Thyroid gland (tissue), 4 donors: ENCODE measurements at regions not wholly inside any gene's neighbourhood (a gene's known extent, or its start where the extent isn't known, plus 50 kb on each side); places are given as distances from the start of the nearest gene placed in this dataset.
"Not testable (repeated sequence)": the region's sequence is repeated elsewhere in the genome, so short reads cannot be mapped to it uniquely, and the experiment has no call there.

Experiments used
- DNase-seq, 2 donors: peaks; one replicate each; pipeline ENCODE4 v3.0.0-alpha.2; 2019
- H3K27ac ChIP-seq, 3 donors: fragments of 200-600 bp; sonication (generic); 1 replicate in 2 of 3; 2 replicates in 1 of 3; pipeline ENCODE4 v1.5.1; 2016 to 2019; ENCODE audit warnings: mild to moderate bottlenecking in 1 of 3, moderate library complexity in 1 of 3
- H3K27me3 ChIP-seq: fragments of 200-600 bp; sonication (generic); one replicate; pipeline ENCODE4 v1.5.1; 2019
- H3K36me3 ChIP-seq, 2 donors: fragments of 200-600 bp; sonication (generic); one replicate each; pipeline ENCODE4 v1.5.1; 2016 to 2019
- H3K4me1 ChIP-seq, 2 donors: fragments of 200-600 bp; sonication (generic); one replicate each; pipeline ENCODE4 v1.5.1; 2017 to 2019
- H3K4me3 ChIP-seq, 3 donors: fragments of 200-600 bp; sonication (generic); replicated peaks in 1 of 3; 1 replicate in 2 of 3; 2 replicates in 1 of 3; pipeline ENCODE4 v1.5.1; 2016; ENCODE audit warnings: mild to moderate bottlenecking in 1 of 3
- H3K9me3 ChIP-seq: fragments of 200-600 bp; sonication (generic); one replicate; pipeline ENCODE4 v1.5.1; 2017
- CTCF ChIP-seq, 6 experiments: fragments of 200-600 bp in 3 of 6; fragments of 450-650 bp in 3 of 6; sonication (generic) in 3 of 6; IDR thresholded peaks; one replicate each; pipeline ENCODE4 v1.5.1; 2016 to 2019; ENCODE audit warnings: antibody characterized with exemption in 6 of 6, mild to moderate bottlenecking in 2 of 6, inconsistent platforms in 1 of 6, moderate library complexity in 1 of 6
- POLR2A ChIP-seq, 2 donors: fragments of 450-650 bp; IDR thresholded peaks; one replicate each; pipeline ENCODE4 v1.6.1; 2017; ENCODE audit warnings: antibody characterized with exemption in 2 of 2, mild to moderate bottlenecking in 2 of 2, moderate library complexity in 1 of 2
- WGBS, 2 donors: methylation state at CpG; one replicate each; pipeline ENCODE4 v1.1.5; 2017; 5-methylcytosine and 5-hydroxymethylcytosine counted together
- intact Hi-C: fragments of 100-400 bp; cut with DNase I; formaldehyde crosslinking; loops from one replicate; pipeline ENCODE4 v1.15.1; 2023

DNA sequence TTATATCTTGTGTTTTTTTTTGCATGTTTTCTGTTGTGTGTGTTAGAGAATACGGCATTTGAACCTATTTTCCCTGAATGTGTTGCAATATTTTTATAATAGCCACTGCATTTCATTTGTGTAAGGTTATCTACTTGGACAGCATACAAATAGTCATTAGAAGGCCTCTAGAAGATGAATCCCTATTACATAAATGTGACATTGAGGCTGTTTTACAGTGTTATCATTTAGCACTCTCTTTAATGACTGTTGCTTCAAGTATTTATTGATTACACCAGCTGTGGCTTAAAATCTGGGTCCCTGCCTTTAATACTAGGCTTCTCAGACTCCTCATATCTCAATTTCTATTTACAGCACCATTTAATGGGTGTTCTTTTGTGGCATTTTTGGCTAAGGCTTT lies 465.8 kb downstream of the FRK start:
- no peak for DNase-seq
- no peak overlapping the region for H3K4me3 ChIP-seq
- H3K4me1 ChIP-seq: no peaks in the 10 kb centered on the region
- 84 to 94% methylated on average over 1 of the region's 1 CpG for WGBS, 2 donors
- intact Hi-C loops: no loop called here
- TF ChIP-seq CTCF (IDR thresholded peaks at IDR 0.05) (no peak), POLR2A (IDR thresholded peaks at IDR 0.05) (no peak)
- no peak overlapping the region for H3K27ac ChIP-seq
- H3K36me3 ChIP-seq: no peaks in the 10 kb centered on the region
- H3K27me3 ChIP-seq: no peaks in the 10 kb centered on the region
- H3K9me3 ChIP-seq: no peaks in the 10 kb centered on the region

GRCh38 chr6:115592025-115592424 lies 468.7 kb downstream of the FRK start:
- WGBS, 2 donors: 89 to 90% methylated on average over 2 of the region's 2 CpGs
- Histone ChIP-seq H3K4me1 (no peaks in the 10 kb centered on the region), H3K4me3 (no peak overlapping the region), H3K27ac (no peak overlapping the region), H3K9me3 (no peaks in the 10 kb centered on the region), H3K36me3 (no peaks in the 10 kb centered on the region), H3K27me3 (no peaks in the 10 kb centered on the region)
- no peak for TF ChIP-seq CTCF (IDR thresholded peaks at IDR 0.05)
- no peak for TF ChIP-seq POLR2A (IDR thresholded peaks at IDR 0.05)
- no peak for DNase-seq
- intact Hi-C loops: no loop called here

GRCh38 chr6:115589072-115589471 lies 471.6 kb downstream of the FRK start:
- H3K4me3 ChIP-seq, H3K27me3 ChIP-seq, H3K4me1 ChIP-seq, DNase-seq, H3K9me3 ChIP-seq, intact Hi-C loops, H3K36me3 ChIP-seq, H3K27ac ChIP-seq: not testable (repeated sequence)
- 93 to 95% methylated on average over 4 of the region's 4 CpGs for WGBS, 2 donors

- no peaks in the 10 kb centered on the region for H3K4me1 ChIP-seq
- H3K36me3 ChIP-seq: no peaks in the 10 kb centered on the region
- 58 to 61% methylated on average over 1 of the region's 1 CpG for WGBS, 2 donors
- H3K27me3 ChIP-seq: no peaks in the 10 kb centered on the region
- DNase-seq: no peak
- intact Hi-C loops: no loop called here
- no peak for TF ChIP-seq CTCF (IDR thresholded peaks at IDR 0.05)
- no peak for TF ChIP-seq POLR2A (IDR thresholded peaks at IDR 0.05)
- no peak overlapping the region for H3K4me3 ChIP-seq
- no peak overlapping the region for H3K27ac ChIP-seq
- no peaks in the 10 kb centered on the region for H3K9me3 ChIP-seq
Measured at GRCh38 chr6:115583290-115583689, 477.4 kb downstream of the FRK start.

GRCh38 chr6:115582386-115582785 lies 478.3 kb downstream of the FRK start:
- WGBS, 2 donors: 92 to 96% methylated on average over 2 of the region's 2 CpGs
- DNase-seq: no peak
- H3K4me3 ChIP-seq: no peak overlapping the region
- no peak overlapping the region for H3K27ac ChIP-seq
- H3K27me3 ChIP-seq: no peaks in the 10 kb centered on the region
- no peaks in the 10 kb centered on the region for H3K9me3 ChIP-seq
- intact Hi-C loops: no loop called here
- no peaks in the 10 kb centered on the region for H3K36me3 ChIP-seq
- TF ChIP-seq CTCF (IDR thresholded peaks at IDR 0.05) (no peak), POLR2A (IDR thresholded peaks at IDR 0.05) (no peak)
- no peaks in the 10 kb centered on the region for H3K4me1 ChIP-seq

GRCh38 chr6:115579565-115579964 lies 481.1 kb downstream of the FRK start:
- WGBS, 2 donors: 94 to 97% methylated on average over 2 of the region's 2 CpGs
- H3K27me3 ChIP-seq: not testable (repeated sequence)

More at GRCh38 chr6:115579565-115579964, 481.1 kb downstream of the FRK start:
- H3K9me3 ChIP-seq, intact Hi-C loops, H3K4me1 ChIP-seq, H3K27ac ChIP-seq, H3K36me3 ChIP-seq, H3K4me3 ChIP-seq, DNase-seq: not testable (repeated sequence)
